COR-L47 (cell line): ENCODE measurements at regions not wholly inside any gene's neighbourhood (a gene's known extent, or its start where the extent isn't known, plus 50 kb on each side); places are given as distances from the start of the nearest gene placed in this dataset.

Experiments used
- DNase-seq: peaks from one replicate; lab custom pipeline; 2025; lab: John Stamatoyannopoulos, UW

DNA sequence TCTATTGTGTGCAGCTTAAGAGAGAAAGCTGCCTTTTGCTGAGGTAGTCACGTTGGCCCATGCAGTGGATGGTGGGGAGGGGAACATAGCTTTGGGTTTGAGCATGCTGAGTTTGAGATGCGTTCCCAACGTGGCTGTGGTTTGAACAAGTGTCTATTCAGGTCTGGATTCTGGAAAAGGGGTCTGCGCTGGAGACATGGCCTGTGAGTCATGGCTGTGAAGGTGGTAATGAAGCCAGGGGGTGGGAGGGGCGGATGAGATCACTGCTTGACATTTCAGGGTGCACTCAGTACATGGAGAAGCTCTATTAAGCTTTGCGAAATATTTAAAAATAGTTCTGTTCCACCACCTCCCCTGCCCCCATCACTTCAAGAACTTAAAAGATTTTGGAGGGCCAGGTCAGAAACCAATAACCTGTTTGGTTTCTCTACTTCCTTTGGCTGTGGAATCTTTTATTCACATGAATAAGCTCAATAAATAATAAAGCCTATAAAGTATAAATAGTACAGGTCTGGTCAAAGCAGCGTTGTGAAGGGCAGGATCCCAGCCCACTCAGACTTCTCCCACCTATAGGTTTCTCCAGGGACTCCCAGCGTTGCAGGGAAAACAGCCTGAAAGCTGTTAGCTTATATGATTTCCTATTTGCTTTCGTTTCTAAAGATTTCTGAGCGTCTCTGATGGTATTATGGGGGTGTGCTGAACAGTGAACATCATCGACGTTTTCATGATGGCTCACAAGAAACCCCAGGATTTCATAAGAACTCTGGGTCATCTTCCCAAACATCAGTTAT lies 189.9 kb downstream of the NSG2 start:
- no peak for DNase-seq

DNA sequence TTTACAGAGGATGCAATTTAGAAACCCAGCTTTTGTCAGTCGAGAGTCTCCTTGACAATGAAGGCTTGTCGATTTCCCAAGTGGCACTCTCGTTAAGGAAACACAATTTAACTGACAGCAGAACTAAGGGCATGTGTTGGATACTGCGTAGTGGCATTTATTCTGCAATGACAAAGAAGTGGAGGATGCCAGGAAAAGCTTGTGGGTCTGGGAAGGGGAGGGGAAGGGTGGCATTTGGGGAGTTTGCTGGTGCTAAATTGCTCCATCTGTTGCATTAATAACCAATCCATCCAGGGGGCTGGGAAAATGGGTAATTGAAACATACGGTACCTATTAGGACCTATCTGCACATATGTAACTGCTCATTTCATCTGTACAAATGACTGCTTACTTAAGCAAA lies 190.6 kb downstream of the NSG2 start:
- DNase-seq, result no peak

DNA sequence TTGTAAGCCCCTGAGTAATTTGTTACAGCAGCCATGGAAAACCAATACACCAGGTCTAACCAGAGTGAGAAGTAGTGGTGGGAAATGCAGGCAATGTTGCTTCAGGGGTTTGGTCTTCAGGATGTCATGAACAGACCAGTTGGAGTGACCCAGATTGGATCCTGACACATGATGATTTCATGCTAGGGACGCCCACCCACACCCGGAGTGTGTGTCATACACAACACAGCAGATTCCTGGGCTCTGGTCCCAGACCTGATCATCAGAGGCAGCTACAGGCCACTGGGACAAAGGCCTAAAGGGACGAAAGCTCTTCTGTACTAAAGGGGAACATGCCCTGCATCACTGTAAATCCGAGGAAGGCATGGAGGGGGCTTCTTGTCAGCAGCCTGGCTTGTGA lies 194.2 kb downstream of the NSG2 start:
- no peak for DNase-seq

DNA sequence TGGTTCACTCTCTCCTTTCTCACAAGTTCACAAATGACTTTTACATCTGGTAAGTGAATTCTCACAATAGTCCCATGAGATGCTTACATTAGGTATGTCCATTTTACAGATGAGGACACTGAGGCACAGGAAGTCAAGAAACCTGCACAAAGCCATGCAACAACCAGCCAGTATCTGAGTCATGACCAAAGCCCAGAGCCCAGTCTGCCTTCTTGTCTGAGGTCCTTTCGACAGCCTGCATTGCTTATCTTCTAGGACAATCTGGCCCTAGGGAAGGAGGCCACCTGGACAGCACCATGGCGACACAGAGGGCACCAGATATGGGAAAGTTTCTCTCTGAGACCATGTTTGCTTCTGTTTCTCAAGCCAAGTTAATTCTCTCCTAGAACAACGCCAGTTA lies 197.1 kb downstream of the NSG2 start:
- no peak for DNase-seq

DNA sequence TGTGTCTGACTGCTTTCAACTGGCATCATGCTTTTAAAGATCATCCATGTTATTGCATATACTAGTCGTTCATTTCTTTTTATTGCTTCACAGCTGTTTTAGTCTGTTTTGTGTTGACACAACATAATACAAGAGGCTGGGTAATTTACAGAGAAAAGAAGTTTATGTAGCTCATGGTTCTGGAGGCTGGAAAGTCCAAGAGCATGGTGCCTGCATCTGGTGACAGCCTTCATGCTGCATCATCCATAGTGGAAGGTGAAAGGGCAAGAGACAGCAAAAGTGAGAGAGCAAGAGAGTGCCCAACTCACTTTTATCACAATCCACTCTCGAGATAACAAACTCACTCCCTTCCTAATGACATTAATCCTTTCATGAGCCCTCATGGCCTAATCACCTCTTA lies 198.4 kb downstream of the NSG2 start:
- no peak for DNase-seq

DNA sequence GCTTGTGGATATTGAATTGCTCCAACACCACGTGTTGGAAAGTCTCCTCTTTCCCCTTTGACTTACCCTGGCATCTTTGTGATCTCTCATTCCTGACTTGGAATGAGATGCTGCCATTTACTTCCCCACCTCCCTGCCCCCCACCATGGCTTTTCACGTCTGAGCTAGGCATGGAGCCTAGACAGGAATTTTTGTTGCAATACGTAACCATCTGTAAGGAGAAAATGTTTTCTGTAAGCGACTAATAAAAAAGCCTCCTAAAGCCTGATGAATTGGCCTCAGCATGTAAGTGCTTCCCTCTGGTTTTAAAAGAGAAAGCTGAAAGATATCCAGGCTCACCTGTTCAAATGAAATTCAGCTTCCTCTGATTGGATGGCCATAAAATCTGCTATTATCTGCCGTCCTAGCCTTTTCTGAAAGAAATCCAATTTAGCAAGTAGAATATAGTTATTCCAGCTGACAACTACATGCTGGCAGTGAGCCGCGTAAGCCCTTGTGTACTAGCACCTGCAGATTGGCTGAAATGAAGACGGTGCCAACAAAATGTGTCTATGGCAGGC lies 200.1 kb downstream of the NSG2 start:
- peak; percentile 19 for DNase-seq

DNA sequence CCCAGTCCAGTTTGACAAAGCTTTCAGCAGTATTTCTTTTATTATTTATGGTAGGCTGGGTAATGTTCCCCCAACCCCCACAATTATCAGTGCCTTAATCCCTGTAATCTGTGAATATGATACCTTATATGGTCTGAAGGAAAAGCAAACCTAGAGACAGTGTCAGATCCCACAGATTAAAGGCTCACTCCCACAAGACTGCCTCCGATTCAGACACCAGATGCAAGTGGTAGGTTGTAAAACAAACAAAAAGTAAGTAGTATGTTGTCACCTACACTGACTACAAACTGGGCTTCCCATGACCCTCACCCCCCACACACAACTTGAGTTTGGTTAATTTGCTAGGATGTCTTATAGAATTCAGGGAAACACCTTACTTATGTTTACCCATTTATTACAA lies 201.2 kb downstream of the NSG2 start:
- DNase-seq, result no peak

DNA sequence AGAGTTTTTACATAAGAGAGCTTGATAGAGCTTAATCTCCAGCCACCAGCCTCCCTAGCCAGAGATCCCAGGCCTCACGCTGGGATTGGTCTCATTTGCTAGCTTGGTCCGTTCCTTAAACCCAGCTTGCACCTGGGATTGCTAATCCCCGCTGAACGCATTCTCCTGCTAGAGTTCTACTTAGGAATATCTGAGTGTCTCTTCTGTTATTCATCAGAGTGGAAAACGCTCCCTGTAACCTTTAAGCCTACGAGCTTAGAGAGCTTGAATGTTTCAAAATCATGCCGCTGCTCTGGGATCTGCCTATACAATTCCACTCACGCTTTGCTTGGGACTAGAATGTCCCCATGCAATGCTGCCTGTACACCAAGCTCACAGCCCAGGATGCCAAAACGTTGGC lies 201.8 kb downstream of the NSG2 start:
- no peak for DNase-seq

DNA sequence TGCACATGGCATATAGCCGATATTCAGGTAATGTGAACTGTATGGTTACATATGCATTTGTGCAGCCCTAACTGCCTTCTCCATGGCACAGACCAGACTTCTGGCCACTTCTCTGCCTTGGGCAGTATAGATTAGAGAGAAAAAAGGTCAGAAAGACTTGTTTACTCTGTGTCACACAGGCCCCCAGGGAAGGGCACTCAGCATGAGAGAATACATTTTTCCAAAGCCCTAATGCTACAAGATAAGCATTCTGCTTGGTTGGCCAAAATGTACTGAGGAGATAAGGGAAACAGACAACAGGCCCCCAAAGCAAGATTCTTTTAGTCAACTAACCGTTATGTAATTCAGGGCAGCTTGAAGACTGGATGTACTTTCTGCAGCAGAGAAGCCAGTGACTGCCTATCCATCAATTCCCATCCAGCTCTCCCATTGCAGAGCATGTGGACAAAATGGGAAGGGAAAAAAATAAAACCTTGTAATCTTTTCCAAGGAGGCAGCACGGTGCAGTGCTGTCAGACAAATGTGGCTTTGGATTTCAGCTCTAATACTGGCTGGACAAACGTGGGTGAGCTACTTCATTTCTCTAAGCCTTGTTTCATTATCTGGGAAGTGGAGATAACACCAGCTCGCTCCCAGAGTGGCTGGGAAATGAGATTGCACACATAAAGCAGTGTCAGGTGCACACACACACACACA lies 205.9 kb downstream of the NSG2 start:
- no peak for DNase-seq

DNA sequence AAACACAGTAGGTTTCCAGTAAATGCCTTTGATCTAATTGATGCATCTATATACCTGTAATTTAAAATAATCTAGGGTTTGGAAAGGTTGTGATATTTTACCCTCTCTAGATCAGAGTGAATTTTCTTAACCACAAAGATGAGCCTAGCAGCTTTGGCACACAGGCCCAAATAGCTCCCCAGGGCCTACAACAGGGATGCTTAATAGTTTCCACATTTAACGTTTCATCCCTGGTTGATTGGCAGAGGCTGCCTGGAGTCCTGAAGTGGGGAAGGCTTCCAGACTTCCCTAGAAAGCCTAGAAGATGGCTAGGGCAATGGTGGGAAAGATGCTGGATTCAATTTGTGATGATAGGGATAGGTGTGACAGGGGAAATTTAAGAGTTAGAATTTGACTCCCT lies 206.6 kb downstream of the NSG2 start:
- DNase-seq, result no peak

DNA sequence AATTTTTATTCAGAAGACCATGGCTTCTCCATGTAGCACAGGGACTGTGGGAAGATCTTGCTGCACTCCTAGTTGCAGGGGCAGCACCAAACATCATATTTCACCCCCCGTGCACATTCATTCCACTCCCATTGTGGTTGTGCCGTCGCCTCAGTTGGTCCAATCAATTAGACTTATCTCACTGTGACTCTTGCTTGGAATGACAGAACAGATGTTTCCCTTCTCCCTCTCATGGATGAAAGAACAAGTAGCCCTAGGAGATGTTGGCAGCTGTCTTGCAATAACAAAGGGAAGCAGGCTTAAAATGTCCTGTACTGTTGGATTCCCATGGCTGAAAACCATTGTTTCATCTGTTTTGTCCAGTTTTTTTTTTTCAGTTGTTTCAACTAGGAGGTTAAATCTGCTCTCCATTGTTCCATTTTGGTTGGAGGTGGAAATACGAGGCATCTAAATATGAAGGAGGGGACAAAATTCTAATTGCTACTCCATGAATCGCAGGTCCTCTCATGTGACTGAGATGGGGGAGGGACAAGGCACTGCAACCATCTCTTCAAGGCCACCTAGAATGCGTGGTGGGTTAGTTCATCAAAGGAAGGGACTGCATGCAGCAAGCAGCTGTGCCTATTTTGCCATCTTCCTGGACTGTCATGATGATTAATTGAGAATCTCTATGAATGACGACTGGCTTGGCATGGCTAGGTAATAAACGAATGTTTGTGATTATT lies 214.4 kb downstream of the NSG2 start:
- DNase-seq, result no peak

DNA sequence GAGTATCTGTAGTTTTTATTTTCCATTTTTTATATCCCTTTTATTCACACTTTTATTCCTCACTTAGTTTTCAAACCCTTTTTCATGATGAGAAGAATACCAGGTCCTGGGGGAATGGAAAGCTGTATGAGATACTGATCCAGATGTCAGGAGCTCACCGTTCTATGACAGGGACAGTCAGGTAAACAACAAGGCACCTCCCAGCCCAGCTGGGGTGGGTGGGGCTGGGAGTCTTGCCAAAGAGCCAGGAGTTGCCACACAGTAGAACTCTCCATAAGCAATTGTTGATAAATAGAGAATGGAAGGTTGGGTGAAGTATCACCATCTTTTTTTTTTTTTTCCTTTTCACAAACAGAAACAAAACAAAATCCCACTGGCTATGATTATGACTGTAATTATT lies 225.8 kb downstream of the NSG2 start:
- peak; percentile 70 for DNase-seq

DNA sequence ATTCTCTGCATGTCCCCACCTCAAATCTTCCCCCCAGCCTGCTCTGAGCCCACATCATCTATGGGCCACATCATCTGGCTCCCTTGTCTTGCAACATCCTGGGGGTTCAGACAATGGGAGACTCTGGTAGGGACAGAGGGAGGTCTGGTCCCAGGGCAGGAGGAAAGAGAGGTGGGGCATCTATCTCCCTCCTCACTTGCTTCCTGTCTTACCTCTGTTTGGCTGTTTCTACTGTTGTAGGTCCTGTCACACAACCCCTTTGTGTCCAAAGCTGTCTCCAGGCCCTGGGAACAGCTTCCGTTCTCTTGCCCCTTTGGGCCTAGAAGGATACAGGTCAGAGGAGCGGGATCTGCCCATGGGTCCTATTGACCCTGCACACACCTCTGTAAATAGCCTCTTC lies 227.2 kb downstream of the NSG2 start:
- no peak for DNase-seq

DNA sequence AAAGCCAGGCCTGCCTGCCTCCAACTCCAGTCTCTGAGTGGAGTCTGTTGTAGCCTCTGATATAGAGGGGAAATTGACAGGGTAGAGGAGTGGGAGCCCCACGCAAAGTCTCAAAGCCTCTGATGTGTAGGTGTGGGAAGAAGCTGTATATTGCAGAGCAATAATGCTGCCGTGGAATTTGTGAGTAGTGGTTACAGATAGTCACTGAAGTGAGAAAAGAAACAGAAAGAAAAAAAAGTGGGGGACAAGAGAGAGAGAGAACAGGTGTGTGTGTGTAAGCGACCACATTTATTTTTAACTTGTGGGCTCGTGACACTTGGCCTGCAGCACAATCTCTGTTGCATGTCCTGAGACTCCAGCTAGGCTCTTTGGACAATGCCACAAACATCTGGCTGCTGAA lies 227.8 kb downstream of the NSG2 start:
- no peak for DNase-seq

DNA sequence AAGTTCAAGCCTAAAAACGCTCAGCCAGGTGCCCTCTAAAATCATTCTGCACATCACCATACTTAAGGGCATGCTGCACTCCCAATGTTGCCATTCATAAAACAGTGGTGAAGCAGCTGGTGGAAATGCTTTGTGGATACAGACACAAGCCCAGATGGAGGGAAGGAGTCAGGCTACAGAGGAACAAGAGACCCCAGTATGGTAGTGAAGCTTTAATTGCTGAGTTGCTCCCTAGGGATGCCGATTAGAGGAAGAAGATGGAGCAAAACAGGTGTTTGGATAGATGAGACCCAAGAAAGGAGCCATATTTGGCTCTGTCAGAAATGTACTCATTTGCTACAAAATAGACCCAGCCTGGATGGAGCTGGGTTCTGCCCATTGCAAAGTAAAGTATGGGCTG lies 230.5 kb downstream of the NSG2 start:
- DNase-seq, result no peak

DNA sequence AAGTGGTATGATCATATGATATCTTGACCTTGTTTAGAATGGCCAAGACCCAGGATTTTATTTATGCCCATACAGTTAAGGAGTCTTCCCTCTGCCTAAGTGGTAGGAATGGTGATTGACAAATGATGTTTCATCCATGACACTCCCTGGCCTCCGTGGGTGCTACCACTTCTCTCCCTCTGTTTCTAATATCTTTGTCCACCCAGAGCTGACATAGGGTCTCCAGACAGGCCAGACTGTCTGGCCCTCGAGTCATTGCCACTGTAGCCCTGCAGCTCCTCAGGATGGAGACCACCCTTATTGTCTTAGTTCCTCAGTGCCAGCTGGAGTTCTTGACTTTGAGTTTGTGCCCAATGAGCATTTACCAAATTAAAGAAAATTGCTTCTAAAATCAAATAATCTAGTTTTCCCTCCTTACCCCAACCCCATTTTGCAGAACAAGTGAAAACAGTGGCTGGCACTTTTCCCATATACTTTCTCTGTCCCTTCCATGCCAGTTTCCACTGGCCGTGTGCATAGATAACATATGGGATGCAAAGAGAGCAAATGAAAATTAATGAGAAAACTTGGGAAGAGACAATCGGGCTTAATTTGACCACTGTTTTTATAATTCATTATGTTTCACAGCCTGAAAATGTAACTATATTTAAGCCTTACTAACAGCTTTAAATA lies 235.7 kb downstream of the NSG2 start:
- no peak for DNase-seq

DNA sequence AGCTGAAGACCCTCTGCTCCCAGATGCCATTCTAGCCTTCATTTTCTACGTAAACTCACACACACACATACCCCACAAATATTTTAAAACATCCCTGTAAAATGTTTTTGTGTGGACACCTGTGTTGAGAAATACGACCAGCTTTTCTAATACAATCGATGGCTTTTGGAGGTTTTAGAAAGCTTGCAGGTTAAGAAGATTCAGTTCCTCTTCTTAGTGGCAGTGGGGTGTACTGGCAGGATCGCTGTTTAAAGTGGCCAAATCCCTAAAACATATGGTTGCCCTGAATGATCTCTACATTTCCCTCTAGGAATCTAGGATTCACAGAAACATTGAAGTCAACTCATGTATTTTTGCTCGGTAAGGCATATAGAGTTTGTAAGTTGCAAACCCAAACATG lies 236.3 kb downstream of the NSG2 start:
- DNase-seq, result no peak

DNA sequence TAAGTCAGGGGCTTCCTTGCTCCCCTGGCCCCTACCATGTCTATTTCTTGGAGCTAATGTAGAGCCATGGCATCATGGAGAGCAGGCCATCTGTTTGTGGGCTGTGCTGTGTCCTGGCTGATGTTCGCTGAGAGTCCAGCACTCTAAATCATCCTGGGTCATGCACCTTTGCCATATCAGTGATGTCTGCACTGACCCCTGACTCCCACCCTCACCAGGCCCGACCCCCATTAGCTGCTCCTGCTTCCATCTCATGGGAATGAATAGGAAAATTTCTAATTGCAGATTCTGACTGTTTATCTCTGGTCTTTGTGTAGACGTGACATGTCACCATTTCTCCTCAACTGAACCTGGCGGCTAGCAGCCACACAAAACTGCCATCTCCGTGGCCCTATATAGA lies 236.9 kb downstream of the NSG2 start:
- DNase-seq, result no peak

DNA sequence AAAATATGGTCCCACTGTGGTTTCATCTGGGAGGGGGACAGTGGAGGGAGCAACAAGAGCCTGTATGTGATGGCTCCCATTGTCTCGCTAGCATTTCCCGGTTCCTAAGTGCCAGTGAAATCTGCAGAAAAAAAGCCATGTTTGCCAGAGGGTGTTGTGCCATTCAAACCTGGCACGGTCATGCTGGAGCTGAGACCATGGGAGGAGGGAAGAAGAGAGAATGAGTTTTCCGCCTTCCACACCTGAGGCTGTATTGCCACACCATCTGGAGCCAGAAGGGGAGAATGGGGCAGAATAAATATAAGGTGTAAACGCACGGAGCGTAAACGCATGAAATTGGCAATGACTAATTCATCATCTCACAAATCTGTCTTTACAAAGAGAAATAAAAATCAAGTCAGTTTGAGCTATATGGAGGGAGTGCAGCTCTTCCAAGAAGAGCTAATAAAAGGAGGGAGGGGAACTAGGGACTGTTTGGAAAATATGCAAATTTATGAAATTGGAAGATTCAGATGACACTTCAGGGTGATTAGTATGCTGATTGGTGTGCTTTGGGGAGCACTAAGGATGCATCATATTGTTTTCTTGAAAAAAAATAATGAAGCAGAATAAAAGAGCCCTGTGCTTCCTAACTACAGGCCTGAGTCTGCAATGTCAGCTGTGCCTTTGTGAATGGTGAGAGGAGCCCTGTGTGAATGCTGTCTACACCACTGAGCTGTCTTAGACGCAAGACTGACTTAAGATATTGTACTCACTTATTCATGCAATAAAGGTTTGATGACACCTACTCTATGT lies 237.9 kb downstream of the NSG2 start:
- DNase-seq, result no peak

DNA sequence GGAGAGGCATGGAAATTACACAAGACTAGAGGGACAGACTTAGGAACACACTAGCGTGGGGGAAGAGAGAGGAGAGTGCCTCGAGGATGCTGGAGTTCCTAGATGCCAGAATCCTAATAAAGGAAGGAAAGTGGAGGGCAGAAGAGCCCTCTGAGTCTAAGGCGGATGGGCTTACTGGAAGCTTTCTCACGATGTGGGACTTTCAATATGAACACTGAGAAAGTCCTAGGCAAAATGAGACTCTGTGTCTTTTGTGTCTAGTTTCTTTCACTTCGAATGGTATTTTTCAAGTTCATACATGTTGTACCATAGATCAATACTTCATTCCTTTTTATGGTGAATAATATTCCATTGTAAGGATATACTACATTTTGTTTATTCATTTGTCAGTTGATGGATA lies 239.4 kb downstream of the NSG2 start:
- no peak for DNase-seq

DNA sequence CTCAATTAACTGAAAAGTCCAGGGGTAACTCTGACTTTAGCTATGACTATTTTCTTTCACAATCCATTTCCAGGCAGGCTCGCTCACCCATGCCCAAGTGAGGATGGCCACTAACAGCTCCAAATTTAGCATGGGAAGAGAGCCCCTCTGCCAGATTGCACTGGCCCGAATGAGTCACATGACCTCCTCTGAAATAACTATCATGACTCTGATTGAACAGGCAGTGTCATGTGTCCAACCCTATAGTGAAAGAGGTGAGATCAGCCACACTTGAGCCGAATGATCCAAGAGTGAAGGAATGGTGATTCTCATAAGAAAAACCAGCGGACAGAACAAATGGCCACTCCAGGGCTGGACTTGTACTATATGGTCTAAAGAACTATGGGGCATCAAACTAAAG lies 242.3 kb downstream of the NSG2 start:
- no peak for DNase-seq

DNA sequence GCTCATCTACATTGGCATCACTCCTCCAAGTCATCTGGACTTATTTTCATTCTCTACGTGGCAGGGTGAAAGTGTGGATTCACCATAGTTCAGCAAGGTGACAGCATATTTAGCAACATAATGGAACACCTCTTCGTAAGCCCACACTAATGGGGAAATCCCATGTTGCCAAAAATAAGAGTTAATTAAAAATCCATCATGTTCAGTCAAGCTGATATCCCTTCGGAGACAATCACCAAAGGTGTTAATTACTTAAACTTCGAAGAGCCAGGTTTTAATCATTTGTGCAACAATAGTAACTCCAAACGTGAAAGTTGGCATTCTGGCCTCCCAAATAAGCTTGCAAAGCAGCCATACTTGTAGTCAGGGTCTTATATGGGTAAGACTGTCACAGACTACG lies 242.9 kb downstream of the NSG2 start:
- DNase-seq, result no peak
